ENCODE measurements at regions not wholly inside any gene's neighbourhood (a gene's known extent, or its start where the extent isn't known, plus 50 kb on each side); places are given as distances from the start of the nearest gene placed in this dataset.
"Not testable (repeated sequence)": the region's sequence is repeated elsewhere in the genome, so short reads cannot be mapped to it uniquely, and the experiment has no call there.

GRCh38 chr4:34469516-34469915 lies 1774.8 kb downstream of the ARAP2 start:
- no peak for DNase-seq (ENCODE audit: low spot score)

- DNase-seq (ENCODE audit: low spot score), result no peak
Observed at GRCh38 chr4:34485252-34485651, 1759.1 kb downstream of the ARAP2 start.

- no peak for DNase-seq (ENCODE audit: low spot score)
Observed at GRCh38 chr4:34486461-34487363, 1757.6 kb downstream of the ARAP2 start.

- no peak for DNase-seq (ENCODE audit: low spot score)
Observed at GRCh38 chr4:34492414-34492813, 1751.9 kb downstream of the ARAP2 start.

GRCh38 chr4:34502086-34502485 lies 1742.2 kb downstream of the ARAP2 start:
- DNase-seq (ENCODE audit: low spot score), result no peak

GRCh38 chr4:34504731-34505130 lies 1739.6 kb downstream of the ARAP2 start:
- DNase-seq (ENCODE audit: low spot score), result not testable (repeated sequence)

GRCh38 chr4:34506511-34507092 lies 1737.7 kb downstream of the ARAP2 start:
- not testable (repeated sequence) for DNase-seq (ENCODE audit: low spot score)

- no peak for DNase-seq (ENCODE audit: low spot score)
Observed at GRCh38 chr4:34512616-34513015, 1731.7 kb downstream of the ARAP2 start.

- no peak for DNase-seq (ENCODE audit: low spot score)
Observed at GRCh38 chr4:34516524-34516923, 1727.8 kb downstream of the ARAP2 start.

- DNase-seq (ENCODE audit: low spot score), result no peak
Observed at GRCh38 chr4:34534916-34535315, 1709.4 kb downstream of the ARAP2 start.

- DNase-seq (ENCODE audit: low spot score), result no peak
Observed at GRCh38 chr4:34566091-34566490, 1678.2 kb downstream of the ARAP2 start.

- DNase-seq (ENCODE audit: low spot score), result no peak
Observed at GRCh38 chr4:34572026-34572425, 1672.3 kb downstream of the ARAP2 start.

GRCh38 chr4:34615315-34615714 lies 1629.0 kb downstream of the ARAP2 start:
- DNase-seq (ENCODE audit: low spot score), result no peak

GRCh38 chr4:34619531-34620162 lies 1624.7 kb downstream of the ARAP2 start:
- DNase-seq (ENCODE audit: low spot score), result no peak

- DNase-seq (ENCODE audit: low spot score), result no peak
Observed at GRCh38 chr4:34628471-34628870, 1615.8 kb downstream of the ARAP2 start.

- no peak for DNase-seq (ENCODE audit: low spot score)
Observed at GRCh38 chr4:34629451-34629850, 1614.9 kb downstream of the ARAP2 start.

- no peak for DNase-seq (ENCODE audit: low spot score)
Observed at GRCh38 chr4:34633241-34633640, 1611.1 kb downstream of the ARAP2 start.

GRCh38 chr4:34636623-34637022 lies 1607.7 kb downstream of the ARAP2 start:
- DNase-seq (ENCODE audit: low spot score), result no peak

GRCh38 chr4:34643476-34643875 lies 1600.8 kb downstream of the ARAP2 start:
- no peak for DNase-seq (ENCODE audit: low spot score)

GRCh38 chr4:34644579-34645115 lies 1599.7 kb downstream of the ARAP2 start:
- no peak for DNase-seq (ENCODE audit: low spot score)

GRCh38 chr4:34649716-34650115 lies 1594.6 kb downstream of the ARAP2 start:
- no peak for DNase-seq (ENCODE audit: low spot score)

GRCh38 chr4:34664051-34664450 lies 1580.3 kb downstream of the ARAP2 start:
- DNase-seq (ENCODE audit: low spot score), result no peak

- DNase-seq (ENCODE audit: low spot score), result no peak
Observed at GRCh38 chr4:34676400-34676799, 1567.9 kb downstream of the ARAP2 start.

Data from mucosa of gallbladder (tissue), 1 donor.